Astrocyte of the hippocampus (primary cell): ENCODE measurements at regions not wholly inside any gene's neighbourhood (a gene's known extent, or its start where the extent isn't known, plus 50 kb on each side); places are given as distances from the start of the nearest gene placed in this dataset.

Experiments
- DNase-seq: peaks from one replicate; pipeline ENCODE4 v3.0.0; 2011; ENCODE audit warnings: low read depth, low spot score

DNA sequence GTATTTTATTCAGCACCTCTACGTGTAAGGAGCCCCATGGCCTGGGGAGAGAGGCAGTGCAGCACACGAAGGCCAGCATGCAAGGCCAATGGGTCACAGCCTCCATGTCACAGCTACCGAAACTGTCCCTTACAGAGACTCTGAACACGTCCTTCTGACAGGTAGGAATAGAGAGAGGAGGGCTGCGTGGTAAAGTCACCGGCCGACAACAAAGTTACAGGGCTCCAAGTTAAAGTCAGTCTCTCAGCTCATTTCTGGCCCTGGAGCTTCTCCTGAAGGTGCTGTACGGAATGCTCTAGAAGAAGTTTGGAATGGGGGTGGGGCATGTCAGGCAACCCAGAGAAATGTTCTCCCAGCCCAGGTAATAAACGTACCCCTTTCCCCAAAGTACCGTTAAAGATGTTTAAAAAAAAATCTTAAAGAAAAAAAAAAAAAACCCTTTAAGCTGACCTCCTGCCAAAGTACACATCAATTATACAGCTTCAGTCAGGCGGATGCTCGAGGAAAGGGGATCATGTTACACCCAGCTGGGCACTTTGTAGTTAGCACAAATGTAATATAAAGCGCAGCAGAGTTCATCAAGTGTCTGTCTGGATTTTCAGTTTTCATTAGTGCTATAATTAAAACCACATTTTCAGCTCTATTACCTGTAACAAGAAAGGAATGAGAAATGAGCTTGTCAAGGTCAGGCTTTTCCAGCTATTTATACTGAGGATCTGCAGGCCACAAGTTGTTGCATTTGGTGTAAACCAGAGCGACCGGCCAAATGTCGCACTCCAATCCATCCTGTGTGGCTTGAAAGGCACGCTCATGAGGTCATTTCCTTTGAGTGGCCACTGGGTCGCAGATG is 53.3 kb upstream of the CDKN3 start:
- DNase-seq, result peak; percentile 86

GRCh38 chr14:54344445-54344844 is 52.4 kb upstream of the CDKN3 start:
- no peak for DNase-seq

- no peak for DNase-seq
Observed at GRCh38 chr14:54346257-54346656, 50.5 kb upstream of the CDKN3 start.
